OCI-LY1 (cell line): ENCODE measurements at regions not wholly inside any gene's neighbourhood (a gene's known extent, or its start where the extent isn't known, plus 50 kb on each side); places are given as distances from the start of the nearest gene placed in this dataset.

Experiments
- H2AFZ ChIP-seq: fragments of 200-600 bp; sonication (generic), shearing (Covaris generic); 2 replicates; pipeline ENCODE4 v1.6.0; 2014; ENCODE audit warnings: antibody characterized with exemption, mild to moderate bottlenecking, low read length
- H3F3A ChIP-seq: fragments of 200-600 bp; sonication (generic), shearing (Covaris generic); 2 replicates; pipeline ENCODE4 v1.6.0; 2014; ENCODE audit warnings: mild to moderate bottlenecking, antibody characterized with exemption, low read length, moderate library complexity; ENCODE audit not compliant: insufficient read depth
- H3K27ac ChIP-seq: fragments of 200-600 bp; sonication (generic); 2 replicates; pipeline ENCODE4 v1.5.1; 2014; ENCODE audit warnings: low read length, mixed run types, mild to moderate bottlenecking, low read depth; ENCODE audit not compliant: poor library complexity, severe bottlenecking
- H3K27me3 ChIP-seq: fragments of 200-600 bp; sonication (generic); 2 replicates; pipeline ENCODE4 v1.6.0; 2014; ENCODE audit warnings: antibody characterized with exemption, mild to moderate bottlenecking, low read length, moderate library complexity; ENCODE audit not compliant: insufficient read depth
- H3K36me3 ChIP-seq: fragments of 200-600 bp; sonication (generic); 2 replicates; pipeline ENCODE4 v1.6.1; 2014; ENCODE audit warnings: mild to moderate bottlenecking, antibody characterized with exemption, low read length, moderate library complexity, mixed read lengths; ENCODE audit not compliant: insufficient read depth
- H3K4me1 ChIP-seq: fragments of 200-600 bp; sonication (generic); 2 replicates; pipeline ENCODE4 v1.5.1; 2014; ENCODE audit warnings: mild to moderate bottlenecking, low read length, moderate library complexity; ENCODE audit not compliant: insufficient read depth, severe bottlenecking
- H3K4me2 ChIP-seq: fragments of 200-600 bp; sonication (generic), shearing (Covaris generic); 2 replicates; pipeline ENCODE4 v1.6.1; 2014; ENCODE audit warnings: low read length
- H3K4me3 ChIP-seq: fragments of 200-600 bp; sonication (generic); 2 replicates; pipeline ENCODE4 v1.5.1; 2014; ENCODE audit warnings: low read length, low read depth, mild to moderate bottlenecking, mixed read lengths; ENCODE audit not compliant: poor library complexity, severe bottlenecking
- H3K79me2 ChIP-seq: fragments of 200-600 bp; shearing (Covaris generic); 2 replicates; pipeline ENCODE4 v1.6.1; 2016; ENCODE audit warnings: mixed run types, low read length, mixed read lengths; ENCODE audit not compliant: insufficient read depth
- H3K9ac ChIP-seq: fragments of 200-600 bp; sonication (generic), shearing (Covaris generic); 2 replicates; pipeline ENCODE4 v1.6.1; 2014; ENCODE audit warnings: mild to moderate bottlenecking, low read length, mixed read lengths
- H3K9me2 ChIP-seq: fragments of 200-600 bp; sonication (generic), shearing (Covaris generic); 2 replicates; pipeline ENCODE4 v1.6.1; 2014; ENCODE audit warnings: low read depth, mild to moderate bottlenecking, low read length, mixed read lengths
- H3K9me3 ChIP-seq: fragments of 200-600 bp; shearing (Covaris generic); 2 replicates; pipeline ENCODE4 v1.6.1; 2014; ENCODE audit warnings: low read length, mixed read lengths
- H4K20me1 ChIP-seq: fragments of 200-600 bp; sonication (generic), shearing (Covaris generic); 2 replicates; pipeline ENCODE4 v1.6.0; 2016; ENCODE audit warnings: mild to moderate bottlenecking, low read length; ENCODE audit not compliant: insufficient read depth
- EZH2 ChIP-seq: fragments of 200-600 bp; sonication (generic), shearing (Covaris generic); IDR thresholded peaks from 2 replicates; pipeline ENCODE4 v1.8.0; 2017; ENCODE audit warnings: borderline replicate concordance, mixed run types, mild to moderate bottlenecking, antibody characterized with exemption, low read length, moderate library complexity, mixed read lengths
- TF ChIP-seq, protein P1 (sequence below): fragments of 200-600 bp; sonication (generic), shearing (Covaris generic); IDR thresholded peaks from 2 replicates; pipeline ENCODE4 v1.5.1; 2017; ENCODE audit warnings: mild to moderate bottlenecking, antibody characterized with exemption, low read length, moderate library complexity, mixed read lengths

DNA sequence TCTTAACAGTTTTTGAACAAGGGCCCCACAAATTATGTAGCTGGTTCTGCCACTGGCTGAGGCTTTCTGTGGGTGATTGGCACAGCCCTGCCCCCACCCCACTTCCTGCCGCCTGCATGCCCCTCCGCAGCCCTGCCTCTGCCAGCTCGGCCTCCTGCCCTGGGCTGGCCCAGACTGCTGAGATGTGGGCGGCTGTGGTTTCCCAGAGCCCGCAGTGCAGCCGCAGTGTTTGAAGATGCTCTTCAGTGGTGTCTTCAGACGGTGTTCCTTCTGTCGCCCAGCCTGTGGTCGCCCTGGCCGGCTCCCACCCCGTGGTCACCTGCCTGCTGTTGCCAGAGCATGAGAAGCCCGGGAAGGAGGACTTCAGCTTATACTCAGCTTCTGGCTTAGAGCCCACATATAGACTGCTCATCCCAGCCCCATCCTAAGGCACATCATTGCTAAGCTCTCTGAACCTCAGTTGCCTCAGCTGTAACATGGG lies 154.3 kb downstream of the VEGFA start:
- TF ChIP-seq, protein P1, sequence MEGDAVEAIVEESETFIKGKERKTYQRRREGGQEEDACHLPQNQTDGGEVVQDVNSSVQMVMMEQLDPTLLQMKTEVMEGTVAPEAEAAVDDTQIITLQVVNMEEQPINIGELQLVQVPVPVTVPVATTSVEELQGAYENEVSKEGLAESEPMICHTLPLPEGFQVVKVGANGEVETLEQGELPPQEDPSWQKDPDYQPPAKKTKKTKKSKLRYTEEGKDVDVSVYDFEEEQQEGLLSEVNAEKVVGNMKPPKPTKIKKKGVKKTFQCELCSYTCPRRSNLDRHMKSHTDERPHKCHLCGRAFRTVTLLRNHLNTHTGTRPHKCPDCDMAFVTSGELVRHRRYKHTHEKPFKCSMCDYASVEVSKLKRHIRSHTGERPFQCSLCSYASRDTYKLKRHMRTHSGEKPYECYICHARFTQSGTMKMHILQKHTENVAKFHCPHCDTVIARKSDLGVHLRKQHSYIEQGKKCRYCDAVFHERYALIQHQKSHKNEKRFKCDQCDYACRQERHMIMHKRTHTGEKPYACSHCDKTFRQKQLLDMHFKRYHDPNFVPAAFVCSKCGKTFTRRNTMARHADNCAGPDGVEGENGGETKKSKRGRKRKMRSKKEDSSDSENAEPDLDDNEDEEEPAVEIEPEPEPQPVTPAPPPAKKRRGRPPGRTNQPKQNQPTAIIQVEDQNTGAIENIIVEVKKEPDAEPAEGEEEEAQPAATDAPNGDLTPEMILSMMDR = no peak
- no peak for TF ChIP-seq EZH2
- H3K27me3 ChIP-seq = peaks cover 14% of the 10 kb centered on the region; the same call in 1 of the 2 replicates
- H3K9ac ChIP-seq = no peak overlapping the region
- H3K9me2 ChIP-seq = no peaks in the 10 kb centered on the region
- no peaks in the 10 kb centered on the region for H3K4me1 ChIP-seq
- H3K4me3 ChIP-seq = no peak overlapping the region
- no peaks in the 10 kb centered on the region for H3K36me3 ChIP-seq
- no peaks in the 10 kb centered on the region for H4K20me1 ChIP-seq
- H3K4me2 ChIP-seq = no peak overlapping the region
- no peaks in the 10 kb centered on the region for H3K9me3 ChIP-seq
- no peaks in the 10 kb centered on the region for H3K79me2 ChIP-seq
- no peak overlapping the region for H2AFZ ChIP-seq
- no peaks in the 10 kb centered on the region for H3F3A ChIP-seq
- no peak overlapping the region for H3K27ac ChIP-seq

DNA sequence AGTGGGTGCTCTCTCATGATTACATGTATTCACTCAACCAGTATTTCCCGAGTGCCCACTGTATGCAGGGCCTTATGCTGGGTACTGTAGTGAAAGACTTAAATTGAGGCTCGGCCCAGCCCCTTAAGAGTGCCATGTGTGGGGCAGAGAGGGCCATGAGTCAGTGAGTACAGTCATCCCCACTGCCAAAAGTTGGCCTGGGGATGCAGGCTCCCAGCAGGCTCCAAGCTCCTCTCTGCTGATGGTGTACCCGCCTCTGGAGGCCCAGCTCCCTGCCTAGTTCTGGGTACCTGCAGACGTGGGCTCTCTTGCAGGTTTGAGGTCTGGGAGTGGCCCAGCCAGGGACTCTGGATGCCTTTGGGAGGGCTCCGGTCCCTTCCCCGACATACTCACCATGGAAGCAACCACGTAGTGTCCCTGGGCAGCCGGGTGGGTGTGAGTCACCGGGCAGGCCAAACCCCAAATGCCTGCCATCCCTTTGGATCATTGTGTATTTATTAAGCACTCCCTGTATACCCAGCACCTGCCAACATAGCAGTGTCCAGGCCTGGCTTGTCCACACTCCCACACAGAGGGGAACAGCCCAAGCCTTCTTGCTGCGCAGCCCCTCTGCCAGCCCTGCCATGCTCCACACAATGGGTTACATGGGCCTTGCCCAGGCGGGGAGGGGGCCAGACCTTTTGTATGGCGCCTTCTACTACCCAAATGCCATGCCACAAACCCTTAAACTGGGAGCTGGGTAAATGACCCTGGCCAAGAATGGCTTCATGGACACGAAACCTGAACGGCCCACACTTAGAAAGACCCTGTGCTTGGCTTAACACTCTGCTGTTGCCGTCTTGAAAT lies 153.6 kb downstream of the VEGFA start:
- H3K79me2 ChIP-seq = no peaks in the 10 kb centered on the region
- H3K4me3 ChIP-seq = no peak overlapping the region
- peaks cover 14% of the 10 kb centered on the region; the same call in 1 of the 2 replicates for H3K27me3 ChIP-seq
- no peaks in the 10 kb centered on the region for H3K9me2 ChIP-seq
- no peak overlapping the region for H3K4me2 ChIP-seq
- no peaks in the 10 kb centered on the region for H3K36me3 ChIP-seq
- H3K9ac ChIP-seq = no peak overlapping the region
- no peak overlapping the region for H3K27ac ChIP-seq
- TF ChIP-seq EZH2 = no peak
- TF ChIP-seq, protein P1 = no peak
- H4K20me1 ChIP-seq = no peaks in the 10 kb centered on the region
- no peaks in the 10 kb centered on the region for H3F3A ChIP-seq
- H3K4me1 ChIP-seq = no peaks in the 10 kb centered on the region
- H3K9me3 ChIP-seq = no peaks in the 10 kb centered on the region
- no peak overlapping the region for H2AFZ ChIP-seq

DNA sequence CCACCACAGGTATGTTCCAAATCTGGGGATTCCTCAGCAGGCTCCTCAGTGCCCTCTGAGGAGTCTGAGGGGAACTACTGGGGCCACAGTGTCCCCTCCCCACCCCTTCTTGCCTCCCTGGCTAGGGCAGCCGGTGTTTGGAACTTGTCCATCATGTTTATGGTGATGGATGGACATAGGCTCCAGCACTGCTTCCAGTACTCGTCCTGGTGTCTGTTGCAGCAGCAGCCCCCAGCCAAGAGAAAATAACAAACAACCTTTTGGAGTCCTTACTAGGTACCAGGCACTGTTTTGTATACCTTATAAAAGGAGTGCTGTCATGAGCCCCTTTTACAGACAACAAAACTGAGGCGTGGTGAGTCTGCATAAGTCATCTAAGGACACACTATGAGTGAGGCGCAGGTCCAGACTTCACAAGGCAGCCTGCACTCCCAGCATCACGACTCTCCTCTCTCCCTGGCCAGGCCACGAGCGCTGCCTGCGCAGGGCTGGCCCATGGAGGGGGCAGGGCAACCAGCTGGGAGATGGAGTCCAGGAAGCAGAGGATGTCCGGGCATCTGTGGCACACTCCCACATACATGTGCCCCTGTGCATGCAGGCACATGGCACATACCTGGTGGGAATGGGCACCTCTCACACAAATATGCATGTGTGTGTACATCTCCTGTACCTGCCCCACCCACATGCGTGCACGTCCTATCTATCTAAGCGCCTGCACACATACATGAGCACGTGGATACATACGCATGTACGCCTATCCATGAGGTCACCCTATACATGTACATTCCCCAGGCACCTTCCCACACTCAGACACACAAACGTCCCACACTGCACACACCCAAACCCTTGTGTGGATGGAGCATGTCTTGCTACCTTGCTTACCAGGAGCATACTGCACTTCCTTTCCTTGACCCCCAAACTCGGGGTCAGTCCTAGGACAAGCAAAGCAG lies 152.7 kb downstream of the VEGFA start:
- no peak overlapping the region for H2AFZ ChIP-seq
- no peaks in the 10 kb centered on the region for H3K9me3 ChIP-seq
- H3K9ac ChIP-seq = no peak overlapping the region
- peaks cover 14% of the 10 kb centered on the region; the same call in 1 of the 2 replicates for H3K27me3 ChIP-seq
- no peaks in the 10 kb centered on the region for H3K4me1 ChIP-seq
- no peaks in the 10 kb centered on the region for H4K20me1 ChIP-seq
- H3K36me3 ChIP-seq = no peaks in the 10 kb centered on the region
- no peaks in the 10 kb centered on the region for H3F3A ChIP-seq
- H3K27ac ChIP-seq = no peak overlapping the region
- no peak overlapping the region for H3K4me2 ChIP-seq
- no peaks in the 10 kb centered on the region for H3K79me2 ChIP-seq
- TF ChIP-seq EZH2 = no peak
- TF ChIP-seq, protein P1 = no peak
- no peak overlapping the region for H3K4me3 ChIP-seq
- H3K9me2 ChIP-seq = no peaks in the 10 kb centered on the region
